GM12878 (cell line): ENCODE measurements at regions not wholly inside any gene's neighbourhood (a gene's known extent, or its start where the extent isn't known, plus 50 kb on each side); places are given as distances from the start of the nearest gene placed in this dataset.

Source experiments
- ATAC-seq: fragments of 200-7000 bp; cut with Tn5 transposase; 3 replicates; pipeline ENCODE4 v1.9.1; 2020; ENCODE audit warnings: mild to moderate bottlenecking, moderate library complexity
- BruUV-seq: library from RNA; stranded (reverse); fragments of 400-500 nt; replicated peaks from 2 replicates; lab custom pipeline; 2021; lab: Mats Ljungman, UMichigan
- CTCF ChIA-PET: fragments of 300-600 bp; sonication (Branson Sonifier 250); formaldehyde crosslinking; extraction: SDS; loops from one replicate; lab custom pipeline; 2021; ENCODE audit warnings: inconsistent platforms; lab: Yijun Ruan, JAX
- POLR2A ChIA-PET: fragments of 350-600 bp; formaldehyde crosslinking; extraction: SDS; loops from one replicate; lab custom pipeline; 2021; ENCODE audit warnings: inconsistent platforms; lab: Charles Lee
- RAD21 ChIA-PET: fragments of 300-600 bp; sonication (Branson Sonifier 250); formaldehyde crosslinking; loops from one replicate; lab custom pipeline; 2023; ENCODE audit warnings: antibody characterized with exemption; ENCODE audit not compliant: unreplicated experiment; lab: Charles Lee
- SMC1A ChIA-PET: fragments of 300-600 bp; sonication (Branson Sonifier 250); formaldehyde crosslinking; loops from one replicate; lab custom pipeline; 2023; ENCODE audit not compliant: unreplicated experiment, uncharacterized antibody; lab: Charles Lee
- DNase-seq: peaks from one replicate; pipeline ENCODE4 v3.0.0-alpha.2; 2011; ENCODE audit warnings: low read depth, low spot score
- FAIRE-seq: peaks from 3 replicates; lab custom pipeline; 2011; peaks lifted over from hg19 to GRCh38; lab: Jason Lieb, UNC
- H2AFZ ChIP-seq: 2 replicates; pipeline ENCODE4 v1.6.0; 2011; ENCODE audit warnings: low read depth, low read length, control low read depth; ENCODE audit not compliant: control insufficient read depth
- H3K27ac ChIP-seq: 2 replicates; pipeline ENCODE4 v1.5.1; 2011; ENCODE audit warnings: control low read depth; ENCODE audit not compliant: control insufficient read depth, insufficient read depth
- H3K27me3 ChIP-seq, 2 experiments: replicated peaks in 1 of 2; 2 replicates each; pipeline versions ENCODE4 v1.6.0 to v1.6.1; 2011; ENCODE audit warnings: low read length in 1 of 2; ENCODE audit not compliant: control insufficient read depth in 2 of 2, insufficient read depth in 2 of 2
- H3K36me3 ChIP-seq, 2 experiments: 2 replicates each; pipeline ENCODE4 v1.5.1; 2011; ENCODE audit warnings: low read length in 1 of 2; ENCODE audit not compliant: control insufficient read depth in 2 of 2, insufficient read depth in 2 of 2
- H3K4me1 ChIP-seq: 2 replicates; pipeline ENCODE4 v1.6.1; 2011; ENCODE audit warnings: mild to moderate bottlenecking, low read length, moderate library complexity, mixed read lengths; ENCODE audit not compliant: control insufficient read depth, insufficient read depth
- H3K4me2 ChIP-seq: 2 replicates; pipeline ENCODE4 v1.6.0; 2011; ENCODE audit warnings: control low read depth; ENCODE audit not compliant: control insufficient read depth, insufficient read depth
- H3K4me3 ChIP-seq: fragments of 200-600 bp; sonication (generic); 2 replicates; pipeline ENCODE4 v1.5.1; 2016
- H3K79me2 ChIP-seq: 2 replicates; pipeline ENCODE4 v1.6.0; 2011; ENCODE audit warnings: low read length; ENCODE audit not compliant: control insufficient read depth, insufficient read depth
- H3K9ac ChIP-seq: 2 replicates; pipeline ENCODE4 v1.8.0; 2011; ENCODE audit warnings: low read length, control low read depth, mixed read lengths; ENCODE audit not compliant: control insufficient read depth, insufficient read depth
- H3K9me3 ChIP-seq: replicated peaks from 3 replicates; pipeline ENCODE4 v1.5.1; 2011; ENCODE audit warnings: mild to moderate bottlenecking, low read length; ENCODE audit not compliant: control insufficient read depth, insufficient read depth
- H4K20me1 ChIP-seq: 2 replicates; pipeline ENCODE4 v1.6.0; 2011; ENCODE audit not compliant: control insufficient read depth, insufficient read depth
- EP300 ChIP-seq, 2 experiments: fragments of 150-350 bp in 1 of 2; IDR thresholded peaks; 2 replicates each; pipeline ENCODE4 v1.6.1; 2011 to 2012; ENCODE audit warnings: low read depth in 2 of 2, low read length in 2 of 2, borderline replicate concordance in 1 of 2, improper control_type of control experiment in 1 of 2, inconsistent platforms in 1 of 2; ENCODE audit not compliant: control insufficient read depth in 1 of 2
- ESRRA ChIP-seq: IDR thresholded peaks from 2 replicates; pipeline ENCODE4 v1.6.1; 2012; ENCODE audit warnings: mild to moderate bottlenecking, low read length, improper control_type of control experiment
- IKZF2 ChIP-seq, 2 experiments: fragments of 450-650 bp; IDR thresholded peaks; 2 replicates each; pipeline ENCODE4 v1.6.1; 2017; ENCODE audit warnings: mild to moderate bottlenecking in 2 of 2, moderate library complexity in 2 of 2
- KAT2A ChIP-seq: conservative IDR thresholded peaks from 2 replicates; pipeline ENCODE4 v1.6.1; 2011; ENCODE audit warnings: low read depth, low read length; ENCODE audit not compliant: control insufficient read depth
- LARP7 ChIP-seq: fragments of 450-650 bp; IDR thresholded peaks from 2 replicates; pipeline ENCODE4 v1.6.1; 2017; ENCODE audit warnings: mild to moderate bottlenecking
- NFYA ChIP-seq: IDR thresholded peaks from 2 replicates; pipeline ENCODE4 v1.6.1; 2011; ENCODE audit warnings: low read depth, mild to moderate bottlenecking, low read length, improper control_type of control experiment, borderline replicate concordance
- PAX5 ChIP-seq: IDR thresholded peaks from 2 replicates; pipeline ENCODE4 v1.6.1; 2011; ENCODE audit warnings: low read depth, low read length, borderline replicate concordance
- PAX8 ChIP-seq: fragments of 450-650 bp; IDR thresholded peaks from 2 replicates; pipeline ENCODE4 v1.6.1; 2017; ENCODE audit warnings: mild to moderate bottlenecking, moderate library complexity
- SIX5 ChIP-seq: IDR thresholded peaks from 2 replicates; pipeline ENCODE4 v1.6.1; 2011; ENCODE audit warnings: mild to moderate bottlenecking, low read depth, low read length, moderate library complexity; ENCODE audit not compliant: severe bottlenecking
- SMC3 ChIP-seq: IDR thresholded peaks from 2 replicates; pipeline ENCODE4 v1.6.1; 2011; ENCODE audit warnings: low read length, improper control_type of control experiment, borderline replicate concordance
- SUPT20H ChIP-seq: IDR thresholded peaks from 2 replicates; pipeline ENCODE4 v1.6.1; 2011; ENCODE audit warnings: low read depth, mild to moderate bottlenecking, low read length, moderate library complexity, borderline replicate concordance; ENCODE audit not compliant: control insufficient read depth
- TARDBP ChIP-seq: IDR thresholded peaks from 2 replicates; pipeline ENCODE4 v1.6.1; 2016; ENCODE audit warnings: borderline replicate concordance
- WGBS: methylation state at CpG from one replicate; pipeline ENCODE4 v1.1.6; 2016; ENCODE audit warnings: low lambda C conversion rate; ENCODE audit not compliant: insufficient replicate concordance, insufficient coverage; ENCODE audit errors: missing lambda C conversion rate; 5-methylcytosine and 5-hydroxymethylcytosine counted together
- in situ Hi-C: fragments of 300-500 bp; cut with MboI; formaldehyde crosslinking; loops from 9 replicates; pipeline ENCODE4 v1.14.3; 2018; ENCODE audit warnings: mixed read lengths
- intact Hi-C: fragments of 100-400 bp; cut with micrococcal nuclease; formaldehyde crosslinking; loops from one replicate; pipeline ENCODE4 v1.14.2; 2022; ENCODE audit not compliant: unreplicated experiment

DNA sequence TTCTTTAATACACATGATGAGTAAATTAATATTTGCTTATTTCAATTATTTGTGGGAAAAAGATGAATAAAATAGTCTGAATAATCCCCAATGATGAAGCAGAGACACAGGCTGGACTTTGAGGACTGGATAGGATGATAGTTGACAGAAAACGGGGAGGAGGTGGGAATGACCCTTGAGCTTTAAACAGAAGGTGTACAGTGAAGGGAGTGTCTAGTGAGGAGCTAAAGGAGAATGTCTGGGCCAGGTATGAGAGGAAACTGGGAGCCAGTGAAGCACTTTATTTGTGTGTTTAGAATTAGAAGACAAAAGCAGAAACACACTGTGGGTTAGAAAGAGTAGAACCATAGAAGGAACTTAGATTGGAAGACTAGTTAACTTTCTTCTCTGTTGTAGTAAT lies 230.4 kb upstream of the CA10 start:
- in situ Hi-C loops (no loop called here), intact Hi-C loops (no loop called here)
- Histone ChIP-seq H2AFZ (no peak overlapping the region), H3K27ac (no peak overlapping the region), H3K9ac (no peak overlapping the region), H3K4me1 (no peaks in the 10 kb centered on the region), H3K36me3 (no peaks in the 10 kb centered on the region), H3K9me3 (no peaks in the 10 kb centered on the region), H3K27me3 (no peaks in the 10 kb centered on the region), H3K4me2 (no peak overlapping the region), H3K4me3 (no peak overlapping the region), H4K20me1 (no peaks in the 10 kb centered on the region), H3K79me2 (no peaks in the 10 kb centered on the region)
- FAIRE-seq (no peak), ATAC-seq (no peak), DNase-seq (no peak)
- 0% methylated on average over 1 of the region's 1 CpG for WGBS
- ChIA-PET RAD21 (no interaction called here), CTCF (no interaction called here), SMC1A (no interaction called here), POLR2A (no interaction called here)
- BruUV-seq, result no TSS peak
- no peak for TF ChIP-seq IKZF2 (IDR thresholded peaks at IDR 0.05)
- TF ChIP-seq ESRRA, result no peak
- no peak for TF ChIP-seq PAX8
- no peak for TF ChIP-seq EP300 (IDR thresholded peaks at IDR 0.05; ENCODE audit: borderline replicate concordance in 1 of 2, control insufficient read depth in 1 of 2, low read depth in 2 of 2, low read length in 2 of 2)
- no peak for TF ChIP-seq KAT2A
- TF ChIP-seq SMC3, result no peak

DNA sequence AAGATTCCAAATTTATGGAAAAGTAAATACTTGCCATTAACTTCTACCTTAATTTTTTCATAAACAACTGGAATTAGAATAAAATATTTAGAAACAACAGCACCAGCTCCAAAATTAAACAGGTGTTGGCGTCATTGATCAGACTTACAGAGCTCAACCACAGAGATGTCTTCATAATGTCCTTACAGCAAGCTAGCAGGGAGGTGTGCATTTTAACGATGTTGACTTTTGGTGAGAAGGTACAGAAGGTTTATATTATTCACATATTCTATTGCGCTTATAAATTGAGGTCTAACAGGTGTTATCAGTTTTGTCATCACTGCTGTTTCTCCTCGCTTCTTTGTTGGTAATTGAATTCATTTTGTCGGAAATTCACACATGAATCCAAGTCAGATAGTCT lies 226.2 kb upstream of the CA10 start:
- intact Hi-C loops (no loop called here), in situ Hi-C loops (no loop called here)
- no peak for TF ChIP-seq PAX5
- no peak for TF ChIP-seq LARP7
- no peak for TF ChIP-seq NFYA
- TF ChIP-seq SIX5, result no peak
- TF ChIP-seq SUPT20H, result no peak
- TF ChIP-seq TARDBP, result no peak
- BruUV-seq, result no TSS peak
- no peak for FAIRE-seq
- 18% methylated on average over 5 of the region's 5 CpGs for WGBS
- Histone ChIP-seq H4K20me1 (no peaks in the 10 kb centered on the region), H3K4me1 (no peaks in the 10 kb centered on the region), H3K27ac (no peak overlapping the region), H3K4me3 (no peak overlapping the region), H2AFZ (no peak overlapping the region), H3K79me2 (no peaks in the 10 kb centered on the region), H3K9me3 (no peaks in the 10 kb centered on the region; the same call in 2 of the 3 replicates), H3K36me3 (no peaks in the 10 kb centered on the region), H3K4me2 (no peak overlapping the region), H3K27me3 (no peaks in the 10 kb centered on the region), H3K9ac (no peak overlapping the region)
- no peak for ATAC-seq
- CTCF ChIA-PET, result interaction anchor here (0.7 to 1.8 kb wide), 3 partner anchors 9 to 206 kb away, joined by 3 to 6 read pairs (median 4); no protein-coding TSS in a partner anchor
- no peak for DNase-seq
- SMC1A ChIA-PET, result no interaction called here
- RAD21 ChIA-PET, result no interaction called here
- POLR2A ChIA-PET, result no interaction called here
